Keratinocyte (primary cell): ENCODE measurements at regions not wholly inside any gene's neighbourhood (a gene's known extent, or its start where the extent isn't known, plus 50 kb on each side); places are given as distances from the start of the nearest gene placed in this dataset.

Experiments
- DNase-seq: peaks from one replicate; pipeline ENCODE4 v3.0.0-alpha.2; 2011; ENCODE audit warnings: low read depth, missing footprints, low spot score
- FAIRE-seq: peaks from 2 replicates; lab custom pipeline; 2011; peaks lifted over from hg19 to GRCh38; lab: Jason Lieb, UNC
- H2AFZ ChIP-seq: 2 replicates; pipeline ENCODE4 v1.6.0; 2012; ENCODE audit warnings: low read length, control low read depth, inconsistent platforms; ENCODE audit not compliant: control insufficient read depth
- H3K27ac ChIP-seq: 2 replicates; pipeline ENCODE4 v1.5.1; 2011; ENCODE audit warnings: low read length; ENCODE audit not compliant: control insufficient read depth, insufficient read depth
- H3K27me3 ChIP-seq: 3 replicates; pipeline ENCODE4 v1.6.0; 2011; ENCODE audit warnings: low read length; ENCODE audit not compliant: control insufficient read depth, insufficient read depth; ENCODE audit errors: extremely low read depth
- H3K36me3 ChIP-seq, 2 experiments: 2 replicates in 1 of 2; 3 replicates in 1 of 2; pipeline ENCODE4 v1.5.1; 2011; ENCODE audit warnings: low read length in 2 of 2, mild to moderate bottlenecking in 1 of 2; ENCODE audit not compliant: control insufficient read depth in 2 of 2, insufficient read depth in 2 of 2; ENCODE audit errors: extremely low read depth in 1 of 2
- H3K4me1 ChIP-seq: 3 replicates; pipeline ENCODE4 v1.5.1; 2011; ENCODE audit warnings: low read length; ENCODE audit not compliant: control insufficient read depth, insufficient read depth; ENCODE audit errors: extremely low read depth
- H3K4me2 ChIP-seq: 3 replicates; pipeline ENCODE4 v1.6.0; 2011; ENCODE audit warnings: low read depth, low read length; ENCODE audit not compliant: control insufficient read depth, insufficient read depth; ENCODE audit errors: extremely low read depth
- H3K4me3 ChIP-seq, 3 experiments: fragments of 200-600 bp in 1 of 3; sonication (generic) in 1 of 3; 2 replicates in 2 of 3; 3 replicates in 1 of 3; pipeline ENCODE4 v1.5.1; 2011 to 2016; ENCODE audit warnings: low read length in 3 of 3, mild to moderate bottlenecking in 3 of 3, control low read depth in 2 of 3, inconsistent platforms in 1 of 3, low read depth in 1 of 3, mixed read lengths in 1 of 3, mixed run types in 1 of 3, moderate library complexity in 1 of 3; ENCODE audit not compliant: control insufficient read depth in 2 of 3, insufficient read depth in 2 of 3; ENCODE audit errors: extremely low read depth in 1 of 3
- H3K79me2 ChIP-seq: 2 replicates; pipeline ENCODE4 v1.6.0; 2012; ENCODE audit warnings: low read length; ENCODE audit not compliant: control insufficient read depth, insufficient read depth
- H3K9ac ChIP-seq: 3 replicates; pipeline ENCODE4 v1.6.0; 2011; ENCODE audit warnings: low read length; ENCODE audit not compliant: control insufficient read depth, insufficient read depth; ENCODE audit errors: extremely low read depth
- H3K9me1 ChIP-seq: 3 replicates; pipeline ENCODE4 v1.6.0; 2011; ENCODE audit warnings: low read length; ENCODE audit not compliant: control insufficient read depth, insufficient read depth; ENCODE audit errors: extremely low read depth
- H3K9me3 ChIP-seq: 2 replicates; pipeline ENCODE4 v1.5.1; 2012; ENCODE audit warnings: low read depth, low read length; ENCODE audit not compliant: control insufficient read depth
- H4K20me1 ChIP-seq: 3 replicates; pipeline ENCODE4 v1.6.0; 2011; ENCODE audit warnings: low read length; ENCODE audit not compliant: control insufficient read depth, insufficient read depth; ENCODE audit errors: extremely low read depth
- EZH2 ChIP-seq: IDR thresholded peaks from one replicate; pipeline ENCODE4 v1.6.1; 2012; ENCODE audit warnings: inconsistent platforms, mild to moderate bottlenecking, low read length, moderate library complexity
- dilution Hi-C: fragments of 300-500 bp; cut with MboI; formaldehyde crosslinking; loops from one replicate; pipeline ENCODE4 v1.7.0; 2020; ENCODE audit warnings: low sequenced_read_pairs; ENCODE audit not compliant: extremely low pct_ligation_motif_present
- TF ChIP-seq, protein P1 (sequence below), 3 experiments: IDR thresholded peaks in 1 of 3; conservative IDR thresholded peaks in 1 of 3; optimal IDR thresholded peaks in 1 of 3; 2 replicates in 2 of 3; 3 replicates in 1 of 3; pipeline versions ENCODE3 to v1.5.1; 2011; ENCODE audit warnings: low read length in 3 of 3, mild to moderate bottlenecking in 3 of 3, moderate library complexity in 2 of 3, control low read depth in 1 of 3, inconsistent platforms in 1 of 3; ENCODE audit not compliant: insufficient read depth in 2 of 3; ENCODE audit errors: extremely low read depth in 1 of 3

DNA sequence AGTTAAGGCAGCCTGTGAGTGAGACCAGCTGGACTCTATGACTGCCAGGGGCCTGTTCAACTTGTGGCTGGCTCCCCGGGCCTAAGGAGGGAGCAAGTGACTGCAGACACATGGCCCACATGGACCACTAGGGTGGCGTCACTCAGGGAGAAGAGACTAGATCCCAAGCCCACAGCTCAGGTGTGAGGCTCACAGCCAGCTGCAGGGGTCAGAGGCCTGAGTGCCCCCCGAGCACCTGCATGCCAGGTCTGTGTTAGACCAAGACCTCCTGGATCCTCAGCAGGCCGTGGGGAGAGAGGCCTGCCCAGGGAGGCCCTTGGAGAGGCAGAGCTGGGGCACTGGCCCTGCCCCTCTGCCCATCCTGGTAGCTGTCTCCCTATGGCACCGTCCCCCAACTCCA lies 142.4 kb upstream of the RUNX3 start:
- no peaks in the 10 kb centered on the region for H3K4me1 ChIP-seq
- no peaks in the 10 kb centered on the region for H4K20me1 ChIP-seq
- H3K4me3 ChIP-seq = no peak overlapping the region
- no peaks in the 10 kb centered on the region for H3K9me1 ChIP-seq
- H3K79me2 ChIP-seq = no peaks in the 10 kb centered on the region
- dilution Hi-C loops = no loop called here
- H2AFZ ChIP-seq = no peak overlapping the region
- no peak for TF ChIP-seq EZH2
- TF ChIP-seq, protein P1, sequence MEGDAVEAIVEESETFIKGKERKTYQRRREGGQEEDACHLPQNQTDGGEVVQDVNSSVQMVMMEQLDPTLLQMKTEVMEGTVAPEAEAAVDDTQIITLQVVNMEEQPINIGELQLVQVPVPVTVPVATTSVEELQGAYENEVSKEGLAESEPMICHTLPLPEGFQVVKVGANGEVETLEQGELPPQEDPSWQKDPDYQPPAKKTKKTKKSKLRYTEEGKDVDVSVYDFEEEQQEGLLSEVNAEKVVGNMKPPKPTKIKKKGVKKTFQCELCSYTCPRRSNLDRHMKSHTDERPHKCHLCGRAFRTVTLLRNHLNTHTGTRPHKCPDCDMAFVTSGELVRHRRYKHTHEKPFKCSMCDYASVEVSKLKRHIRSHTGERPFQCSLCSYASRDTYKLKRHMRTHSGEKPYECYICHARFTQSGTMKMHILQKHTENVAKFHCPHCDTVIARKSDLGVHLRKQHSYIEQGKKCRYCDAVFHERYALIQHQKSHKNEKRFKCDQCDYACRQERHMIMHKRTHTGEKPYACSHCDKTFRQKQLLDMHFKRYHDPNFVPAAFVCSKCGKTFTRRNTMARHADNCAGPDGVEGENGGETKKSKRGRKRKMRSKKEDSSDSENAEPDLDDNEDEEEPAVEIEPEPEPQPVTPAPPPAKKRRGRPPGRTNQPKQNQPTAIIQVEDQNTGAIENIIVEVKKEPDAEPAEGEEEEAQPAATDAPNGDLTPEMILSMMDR (optimal IDR thresholded peaks at IDR 0.05 in 1 of 3, IDR thresholded peaks at IDR 0.05 in 1 of 3, conservative IDR thresholded peaks at IDR 0.05 in 1 of 3; ENCODE audit: extremely low read depth in 1 of 3, insufficient read depth in 2 of 3, low read length in 3 of 3) = no peak
- no peak overlapping the region for H3K9ac ChIP-seq
- H3K4me2 ChIP-seq = no peak overlapping the region
- H3K27ac ChIP-seq = no peak overlapping the region
- DNase-seq = no peak
- no peaks in the 10 kb centered on the region for H3K36me3 ChIP-seq
- no peak for FAIRE-seq
- peaks cover 3% of the 10 kb centered on the region for H3K27me3 ChIP-seq
- H3K9me3 ChIP-seq = no peaks in the 10 kb centered on the region

DNA sequence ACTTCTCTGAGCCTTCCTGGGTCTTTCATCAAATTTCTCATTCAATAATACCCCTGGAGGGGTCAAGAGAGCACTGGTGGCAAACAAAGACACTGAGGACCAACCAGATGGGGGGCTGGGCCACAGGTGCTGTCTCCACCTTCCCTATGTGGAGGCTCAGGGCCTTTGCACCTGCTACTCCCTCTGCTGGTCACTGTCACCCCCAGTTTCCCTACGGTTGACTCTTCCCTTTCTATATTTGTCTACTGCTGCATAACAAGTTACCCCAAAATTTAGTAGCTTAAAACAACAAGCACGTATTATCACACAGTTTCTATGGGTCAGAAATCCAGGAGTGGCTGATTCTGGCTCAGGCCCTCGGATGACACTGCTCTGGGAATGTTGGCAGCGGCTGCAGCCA lies 138.8 kb upstream of the RUNX3 start:
- Histone ChIP-seq H3K27me3 (peaks cover 12% of the 10 kb centered on the region), H3K9me1 (no peaks in the 10 kb centered on the region), H2AFZ (no peak overlapping the region), H3K9ac (no peak overlapping the region), H3K4me3 (no peak overlapping the region), H4K20me1 (no peaks in the 10 kb centered on the region), H3K79me2 (no peaks in the 10 kb centered on the region), H3K4me1 (no peaks in the 10 kb centered on the region), H3K4me2 (no peak overlapping the region), H3K9me3 (no peaks in the 10 kb centered on the region), H3K27ac (no peak overlapping the region), H3K36me3 (no peaks in the 10 kb centered on the region)
- TF ChIP-seq, protein P1 (optimal IDR thresholded peaks at IDR 0.05 in 1 of 3, IDR thresholded peaks at IDR 0.05 in 1 of 3, conservative IDR thresholded peaks at IDR 0.05 in 1 of 3; ENCODE audit: extremely low read depth in 1 of 3, insufficient read depth in 2 of 3, low read length in 3 of 3) = peak; percentile 9 to 48 (median 36)
- TF ChIP-seq EZH2 = no peak
- FAIRE-seq (no peak), DNase-seq (no peak)
- dilution Hi-C loops = no loop called here
